ENCODE measurements at regions not wholly inside any gene's neighbourhood (a gene's known extent, or its start where the extent isn't known, plus 50 kb on each side); places are given as distances from the start of the nearest gene placed in this dataset.

DNA sequence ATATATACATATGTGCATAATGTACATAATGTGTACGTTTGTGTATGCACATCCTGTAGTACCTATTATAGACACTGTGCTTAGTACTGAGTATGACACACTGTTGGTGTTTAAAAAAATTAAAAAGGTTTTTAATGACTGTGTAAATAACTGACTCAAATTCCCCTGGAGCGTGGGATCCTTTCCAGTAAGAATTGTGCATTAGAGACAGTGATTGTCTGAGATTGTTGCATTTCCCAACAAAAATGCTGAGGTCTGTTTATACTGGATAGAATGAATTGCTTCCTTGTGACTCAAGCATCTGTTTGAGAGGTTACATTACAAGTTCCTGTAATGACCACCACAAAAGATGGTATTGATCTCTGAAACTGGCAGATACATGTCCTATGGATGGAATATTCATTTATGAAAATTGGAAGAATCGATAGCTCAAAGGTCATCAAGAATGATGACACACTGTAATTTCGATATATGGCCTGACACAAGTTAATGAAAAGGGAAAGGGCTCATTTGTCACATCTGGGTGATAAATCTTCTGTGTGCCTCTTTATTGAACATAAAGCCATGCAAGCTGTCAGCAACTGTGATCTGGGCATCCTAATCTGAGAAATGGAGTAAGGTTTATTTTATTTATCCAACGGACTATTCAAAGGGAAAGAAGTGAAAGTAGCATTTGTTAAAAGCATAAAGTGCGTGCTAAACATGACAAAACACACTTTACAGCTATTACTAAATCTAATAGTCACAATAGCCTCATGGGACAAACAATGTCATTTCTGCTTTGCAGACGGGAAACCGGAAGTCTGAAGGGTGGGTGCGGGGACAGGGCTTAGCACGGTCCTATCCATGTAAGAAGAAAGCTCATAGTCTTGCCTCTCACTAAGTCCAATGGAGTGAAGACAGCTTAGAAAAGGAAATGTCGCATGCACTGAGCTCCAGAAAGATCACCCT, 228.8 kb downstream of the CDH11 start:
- DNase-seq (ENCODE audit: low read depth): peak; percentile 89

DNA sequence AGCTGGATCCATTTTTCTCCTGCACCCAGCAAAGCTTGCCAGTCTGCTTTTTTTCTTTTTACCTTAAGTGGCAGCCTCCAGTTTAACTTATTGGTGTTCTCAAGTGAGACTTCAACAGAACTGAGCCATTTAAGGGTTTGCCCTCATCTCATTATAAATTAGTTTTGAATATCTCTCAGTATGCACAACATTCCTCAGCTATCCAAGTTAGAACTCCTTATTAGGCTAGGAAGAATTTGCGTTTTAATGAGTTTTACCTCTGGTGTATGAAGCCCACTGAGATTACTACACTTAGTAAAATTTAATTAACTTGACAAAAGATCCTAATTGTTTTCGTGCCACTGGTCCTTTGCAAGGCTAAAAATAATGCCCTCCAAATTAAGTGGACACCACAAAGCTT, 232.4 kb downstream of the CDH11 start:
- no peak for DNase-seq (ENCODE audit: low read depth)

DNA sequence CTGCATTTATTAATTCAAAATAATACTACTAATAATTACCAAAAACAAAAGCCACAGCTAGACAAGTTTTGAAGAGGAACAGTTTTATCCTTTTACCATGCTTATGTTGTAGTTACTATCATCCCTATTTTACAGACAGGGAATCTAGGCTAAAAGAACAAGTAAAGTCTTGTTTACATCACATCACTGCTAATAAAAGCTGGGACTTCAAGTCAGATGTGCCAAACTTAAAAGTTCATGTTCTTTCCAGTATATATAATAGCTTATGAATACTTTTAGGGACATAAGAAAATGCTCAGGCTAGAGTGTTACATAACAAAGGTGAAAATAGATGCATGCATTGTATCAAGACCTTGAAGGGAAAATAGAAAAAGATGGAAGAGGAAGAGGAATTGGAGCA, 234.2 kb downstream of the CDH11 start:
- no peak for DNase-seq (ENCODE audit: low read depth)

DNA sequence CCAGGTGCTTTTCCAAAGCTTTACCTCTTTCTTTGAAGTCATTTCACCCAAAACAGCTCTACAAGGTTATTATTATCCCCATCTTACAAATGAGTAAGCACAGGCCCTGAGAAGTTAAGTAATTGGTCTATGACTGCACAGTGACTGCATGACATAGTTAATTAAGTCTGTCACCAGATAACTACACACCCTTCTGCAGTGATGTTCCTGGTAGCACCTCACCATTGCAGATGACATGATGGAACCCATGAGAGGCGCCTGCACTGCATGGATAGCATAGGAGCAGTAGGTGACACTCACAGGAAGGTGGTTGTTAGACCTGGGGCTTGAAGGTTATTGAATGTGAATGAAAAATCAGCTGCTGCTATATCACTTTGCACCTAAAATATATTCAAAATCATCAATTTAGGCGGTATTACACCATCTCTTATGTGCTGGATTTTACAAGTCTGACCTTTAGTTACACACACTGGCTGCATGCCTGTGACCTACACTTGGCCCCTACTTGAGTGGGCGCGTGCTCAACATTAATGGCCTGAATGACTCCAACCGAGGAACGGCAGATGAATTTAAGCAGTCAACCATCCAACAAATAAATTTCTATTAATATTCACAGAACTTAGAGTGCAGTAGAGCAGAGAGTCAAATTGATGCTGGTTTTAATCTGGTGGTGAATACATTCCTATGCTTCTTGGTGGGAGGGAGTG, 239.6 kb downstream of the CDH11 start:
- DNase-seq (ENCODE audit: low read depth): no peak

DNA sequence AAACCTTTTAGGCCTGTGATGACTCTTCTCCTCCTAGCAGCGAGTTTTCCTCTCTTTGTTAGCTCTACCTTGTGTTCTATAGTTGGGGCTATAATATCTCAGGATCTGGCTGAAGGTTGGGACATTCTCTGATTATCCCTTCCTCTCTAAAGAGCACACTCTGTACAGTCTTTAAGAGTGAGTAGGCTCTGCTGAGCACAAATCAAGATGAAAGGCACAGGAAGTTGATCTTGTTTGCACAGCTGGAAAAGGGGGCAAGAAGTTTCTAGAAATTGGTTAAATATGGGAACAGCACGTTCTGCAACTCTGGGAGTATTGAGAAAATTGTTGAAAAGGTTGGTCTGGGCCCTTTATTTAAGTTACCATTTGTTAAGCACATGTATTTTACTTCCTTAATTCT, 240.9 kb downstream of the CDH11 start:
- peak; percentile 39 for DNase-seq (ENCODE audit: low read depth)

DNA sequence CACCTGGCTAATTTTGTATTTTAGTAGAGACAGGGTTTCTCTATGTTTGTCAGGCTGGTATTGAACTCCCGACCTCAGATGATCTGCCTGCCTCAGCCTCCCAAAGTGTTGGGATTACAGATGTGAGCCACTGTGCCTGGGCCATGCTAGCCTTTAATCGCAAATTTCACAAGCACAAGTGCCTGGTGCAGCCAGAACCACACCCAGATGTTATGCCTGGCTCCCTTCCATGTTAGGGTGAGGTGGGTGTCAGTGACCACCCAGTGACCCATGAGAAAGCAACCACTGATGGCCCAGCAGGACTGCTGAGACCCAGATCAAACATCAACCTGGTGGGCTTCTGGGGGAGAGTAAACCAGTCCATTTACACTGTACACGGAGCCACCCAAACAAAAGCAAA, 241.9 kb downstream of the CDH11 start:
- no peak for DNase-seq (ENCODE audit: low read depth)

DNA sequence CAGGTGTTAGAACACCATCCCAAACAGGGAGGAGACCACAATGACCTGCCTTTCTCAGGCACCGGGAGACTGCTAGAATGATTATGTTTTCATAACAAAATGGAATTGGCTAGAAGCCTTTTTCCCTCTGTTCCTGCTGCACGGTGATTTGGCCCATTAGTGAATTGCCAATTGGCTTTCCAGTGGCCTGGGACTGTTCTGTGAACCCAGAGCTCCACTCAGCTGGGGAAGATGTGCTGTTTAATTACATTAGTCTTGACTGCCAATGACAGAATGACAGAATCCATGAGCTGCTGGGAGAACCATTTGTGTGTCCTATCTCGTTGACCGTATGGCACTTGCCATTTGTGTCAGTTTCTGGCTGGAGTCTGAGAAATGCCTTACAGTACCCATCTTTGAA, 242.9 kb downstream of the CDH11 start:
- no peak for DNase-seq (ENCODE audit: low read depth)

DNA sequence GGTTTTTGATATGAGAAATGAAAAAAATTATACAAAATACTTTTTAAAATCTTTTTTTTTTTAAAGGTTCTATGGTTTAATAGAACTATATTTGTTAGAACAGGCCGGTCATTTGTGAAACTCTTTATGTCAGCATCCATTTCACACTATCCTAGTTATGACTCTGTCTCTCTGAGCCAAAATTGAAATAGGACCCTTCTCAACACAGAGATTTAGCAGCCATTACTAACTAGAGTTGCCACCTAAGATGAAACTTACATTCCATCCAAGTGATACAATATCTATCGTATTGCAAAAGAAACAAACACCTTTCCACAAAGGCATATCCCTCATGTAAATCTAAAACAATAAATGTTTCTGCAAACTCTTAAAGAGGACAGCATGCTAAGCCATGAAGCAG, 249.8 kb downstream of the CDH11 start:
- DNase-seq (ENCODE audit: low read depth): peak; percentile 11

DNA sequence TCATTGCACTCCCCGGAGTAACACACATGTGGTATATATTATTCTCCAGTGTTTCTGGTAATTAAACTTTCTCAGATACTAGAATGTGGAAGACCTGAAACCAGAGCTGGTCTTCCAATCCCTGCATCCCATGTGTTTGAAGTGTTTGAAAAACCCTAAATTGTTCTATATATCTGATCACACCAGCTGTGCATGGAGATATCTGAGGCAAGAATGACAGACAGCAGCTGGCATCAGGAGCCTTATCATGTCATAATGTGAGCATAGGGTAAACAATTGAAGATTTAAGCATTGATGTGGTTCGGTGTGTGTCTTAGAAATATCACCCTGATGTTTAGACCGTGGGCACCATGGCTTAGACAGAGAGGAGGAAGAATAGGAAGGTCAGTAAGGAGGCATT, 251.0 kb downstream of the CDH11 start:
- DNase-seq (ENCODE audit: low read depth): no peak

DNA sequence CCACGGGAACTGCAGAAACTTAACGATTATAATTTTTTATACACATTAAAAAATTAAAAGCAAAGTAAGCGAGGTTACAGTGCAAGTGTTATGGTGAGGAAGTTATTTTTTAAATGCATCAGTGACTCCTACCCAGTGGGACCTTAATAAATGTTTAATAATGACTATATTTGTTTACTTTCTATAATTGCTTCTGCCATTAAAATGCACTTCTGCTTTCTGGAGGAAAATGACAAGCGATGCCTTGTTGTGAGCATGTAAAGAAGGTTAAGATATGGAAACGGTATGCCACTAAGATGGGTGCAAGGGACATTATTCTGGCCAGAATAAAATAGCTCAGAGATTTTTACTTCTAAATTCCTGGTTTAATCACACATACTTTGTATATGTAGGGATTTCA, 252.1 kb downstream of the CDH11 start:
- no peak for DNase-seq (ENCODE audit: low read depth)

DNA sequence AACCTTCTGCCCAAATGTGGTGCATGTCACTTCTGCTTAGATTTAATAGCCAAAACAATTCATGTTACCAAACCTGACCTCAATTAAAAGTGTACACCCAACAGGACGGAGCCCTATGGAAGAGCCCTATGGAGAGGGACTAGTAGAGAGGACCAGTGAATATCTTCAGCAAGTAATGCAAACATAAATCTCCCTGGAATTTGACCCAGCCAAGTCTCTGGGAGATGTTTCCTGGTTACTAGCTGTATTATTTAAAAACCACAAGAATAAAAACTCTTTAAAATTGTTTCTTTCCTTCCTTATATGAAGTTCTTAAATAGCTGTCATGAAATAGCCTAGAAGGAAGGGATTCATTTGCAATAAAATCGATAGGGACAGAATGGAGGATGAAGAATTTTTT, 255.8 kb downstream of the CDH11 start:
- DNase-seq (ENCODE audit: low read depth): peak; percentile 48

DNA sequence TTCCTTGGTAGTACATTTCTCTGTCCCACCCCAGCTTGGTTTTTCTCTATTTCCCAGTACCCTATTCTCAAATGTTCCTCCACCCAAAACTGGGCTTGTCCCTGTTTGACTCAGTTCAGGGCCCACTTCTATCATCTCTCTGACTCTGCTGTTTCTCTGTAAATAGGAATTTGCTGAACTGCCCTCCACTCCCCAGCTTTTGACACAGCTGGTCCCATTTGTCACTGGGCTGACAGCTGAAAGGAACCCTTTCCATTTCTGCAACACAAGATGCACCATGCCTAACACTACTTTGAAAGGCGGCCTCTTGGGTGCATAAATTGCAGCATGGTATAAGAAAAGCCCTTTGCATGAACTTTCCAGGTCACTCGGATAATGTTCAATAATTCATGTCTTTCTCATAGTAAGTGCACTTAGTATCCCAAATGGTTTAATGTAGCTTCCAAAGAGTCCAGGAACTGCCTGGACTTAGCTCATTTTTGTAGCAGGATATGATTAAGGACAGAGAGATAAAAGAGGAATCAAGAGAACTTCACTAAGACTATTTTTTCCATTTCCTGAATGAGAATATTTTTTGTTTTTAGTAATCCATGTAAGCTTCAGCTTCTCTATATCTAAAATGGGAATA, 256.7 kb downstream of the CDH11 start:
- DNase-seq (ENCODE audit: low read depth): peak; percentile 6

DNA sequence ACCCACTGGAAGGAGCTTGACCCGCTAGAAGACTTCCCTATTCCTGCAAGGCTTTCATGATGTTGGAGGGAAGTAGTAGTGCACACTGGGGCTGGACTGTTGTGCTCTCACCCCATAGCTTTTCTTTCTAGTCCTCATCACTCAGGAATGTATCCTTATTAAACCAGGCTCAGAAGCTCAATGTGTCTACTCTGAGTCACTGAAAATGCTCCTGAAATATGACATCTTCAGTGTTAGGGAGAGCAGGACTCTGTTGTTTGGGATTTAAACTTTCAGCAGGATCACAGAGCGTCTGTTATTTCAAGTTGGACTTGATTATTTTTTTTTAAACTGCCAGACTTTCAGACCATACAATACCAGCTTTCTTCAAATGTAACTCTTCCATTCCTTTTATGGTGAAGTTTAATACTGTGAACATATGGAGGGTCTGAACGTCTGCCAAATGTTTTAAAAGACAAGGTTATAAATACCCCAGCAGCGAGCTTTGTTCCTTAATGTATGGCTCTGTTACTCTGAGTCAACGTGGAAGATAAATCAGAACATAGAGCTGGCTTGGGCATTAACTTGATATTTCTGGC, 257.5 kb downstream of the CDH11 start:
- DNase-seq (ENCODE audit: low read depth): peak; percentile 93

DNA sequence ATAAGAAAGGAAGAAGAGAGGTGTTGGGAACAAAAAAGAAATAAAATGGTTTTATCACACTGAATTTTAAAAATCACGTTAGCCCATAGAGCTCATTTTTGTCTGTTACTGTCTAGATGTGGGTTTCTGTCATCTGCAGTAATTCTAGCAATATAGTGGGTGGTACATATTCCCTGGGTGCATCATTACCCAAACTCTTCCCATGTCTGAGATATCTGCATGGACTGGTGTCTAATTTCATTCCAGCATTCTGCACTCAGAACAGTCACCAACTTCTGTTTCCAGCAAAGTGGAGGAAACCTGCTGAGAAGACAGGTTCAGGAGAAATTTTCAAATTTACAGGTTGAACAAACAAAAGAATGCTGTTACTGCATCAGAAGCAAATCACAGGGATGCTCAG, 263.8 kb downstream of the CDH11 start:
- peak; percentile 64 for DNase-seq (ENCODE audit: low read depth)

DNA sequence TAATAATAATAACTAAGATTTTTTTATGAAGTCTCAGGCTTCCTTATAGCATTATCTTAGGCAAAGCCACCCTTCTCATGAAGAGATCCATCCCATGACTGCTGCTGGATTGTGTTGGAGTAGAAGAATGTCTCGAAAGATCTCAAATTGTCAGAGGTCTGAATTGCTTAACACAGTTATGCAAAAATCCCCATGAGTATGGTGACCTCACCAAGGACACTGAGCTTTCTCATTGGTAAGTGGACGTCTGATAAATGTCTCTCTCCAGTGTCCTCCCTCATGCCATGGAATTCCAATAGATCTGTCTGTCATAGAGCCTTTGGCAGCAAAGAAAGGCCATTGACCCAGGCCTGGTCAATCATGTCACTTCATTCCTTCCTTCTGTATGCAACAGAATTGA, 264.5 kb downstream of the CDH11 start:
- peak; percentile 25 for DNase-seq (ENCODE audit: low read depth)

DNA sequence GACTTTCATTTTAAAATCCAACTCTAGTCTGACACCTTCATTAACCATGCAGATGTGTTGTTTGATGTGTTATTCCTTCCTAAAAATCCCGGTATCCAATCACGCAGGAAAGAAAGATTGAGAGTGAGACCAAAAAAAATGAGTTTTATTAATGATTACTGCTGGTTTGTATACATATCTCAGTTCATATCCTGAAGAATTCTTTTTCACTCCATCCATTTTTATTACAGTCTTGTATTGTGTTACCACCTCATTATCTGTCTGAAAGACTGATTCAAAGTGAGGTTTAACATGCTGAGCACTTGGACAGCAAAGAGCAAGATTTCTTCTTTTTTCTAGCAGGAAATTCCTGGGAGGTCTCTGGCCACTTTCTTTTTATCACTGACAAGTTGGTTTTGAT, 268.3 kb downstream of the CDH11 start:
- no peak for DNase-seq (ENCODE audit: low read depth)

DNA sequence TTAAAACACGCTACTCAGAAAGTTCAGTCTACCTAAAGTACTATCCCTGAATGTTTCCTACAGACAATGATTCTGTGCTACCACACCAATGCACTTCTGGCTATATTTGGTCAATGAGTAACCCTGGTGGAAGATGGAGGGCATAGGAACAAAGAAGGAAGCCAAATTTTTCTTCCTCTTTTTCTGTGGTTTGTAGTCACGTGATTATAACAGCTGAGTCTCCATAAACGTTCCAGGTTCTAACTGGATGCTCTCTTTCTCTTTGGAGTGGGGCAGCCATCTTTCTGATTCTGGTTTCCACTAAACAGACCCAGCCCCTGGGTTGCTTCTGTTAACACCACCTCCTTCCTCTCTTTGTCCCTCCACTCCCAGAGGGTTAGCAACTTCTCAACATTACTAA, 274.9 kb downstream of the CDH11 start:
- DNase-seq (ENCODE audit: low read depth): no peak

DNA sequence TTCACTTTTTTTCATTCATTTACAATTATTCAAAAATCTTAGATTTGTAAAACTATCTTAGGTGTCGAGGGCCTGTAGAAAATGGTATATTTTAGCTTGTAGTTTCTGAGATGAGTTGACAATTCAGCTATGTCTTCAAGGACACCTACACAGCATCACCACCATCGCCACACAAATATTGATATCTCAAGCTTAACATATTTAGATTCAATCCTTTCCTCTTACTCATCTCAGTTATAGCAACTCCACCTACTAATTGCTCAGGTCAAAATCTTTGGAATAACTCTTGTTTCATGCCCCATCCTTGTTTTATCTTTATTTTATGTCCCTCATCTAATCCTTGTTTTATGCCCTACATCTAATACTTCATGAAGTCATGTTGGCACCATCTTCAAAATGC, 276.8 kb downstream of the CDH11 start:
- no peak for DNase-seq (ENCODE audit: low read depth)

DNA sequence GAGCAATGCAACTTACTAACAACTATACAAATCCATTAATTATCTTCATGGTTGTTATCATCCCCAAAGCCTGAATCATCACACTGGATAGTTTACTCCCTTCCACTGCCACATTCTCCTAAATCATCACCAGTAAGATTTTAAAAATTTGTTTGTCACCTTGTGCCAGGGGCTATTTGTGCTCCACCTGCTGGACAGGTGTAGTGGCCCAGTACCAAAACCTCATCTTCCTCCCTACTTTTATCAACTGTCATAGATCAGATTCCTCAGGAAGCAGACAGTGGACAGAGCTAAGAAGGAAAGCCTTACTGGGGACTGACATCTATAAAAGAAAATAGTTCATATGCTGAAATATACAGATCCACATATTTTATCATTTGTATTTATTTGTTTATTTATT, 280.4 kb downstream of the CDH11 start:
- DNase-seq (ENCODE audit: low read depth): no peak

DNA sequence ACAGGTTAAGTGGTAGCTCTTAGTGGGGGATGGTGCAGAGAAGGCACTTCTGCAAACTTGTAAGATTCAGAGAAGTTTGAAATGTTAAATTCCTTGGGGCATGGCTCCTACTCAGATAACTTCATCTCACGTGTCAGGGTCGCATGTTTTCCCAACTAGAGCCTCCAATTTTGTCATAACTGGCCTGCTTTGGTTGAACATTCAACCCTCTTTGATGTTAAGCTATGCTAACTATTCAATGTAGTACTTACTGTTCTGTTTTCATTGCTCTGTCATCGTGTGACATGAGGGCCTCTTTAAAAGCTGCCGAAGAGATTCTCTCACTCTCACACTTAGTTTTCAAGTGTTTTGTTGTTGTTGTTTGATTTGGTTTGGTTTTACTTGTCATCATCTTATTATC, 280.8 kb downstream of the CDH11 start:
- DNase-seq (ENCODE audit: low read depth): no peak

DNA sequence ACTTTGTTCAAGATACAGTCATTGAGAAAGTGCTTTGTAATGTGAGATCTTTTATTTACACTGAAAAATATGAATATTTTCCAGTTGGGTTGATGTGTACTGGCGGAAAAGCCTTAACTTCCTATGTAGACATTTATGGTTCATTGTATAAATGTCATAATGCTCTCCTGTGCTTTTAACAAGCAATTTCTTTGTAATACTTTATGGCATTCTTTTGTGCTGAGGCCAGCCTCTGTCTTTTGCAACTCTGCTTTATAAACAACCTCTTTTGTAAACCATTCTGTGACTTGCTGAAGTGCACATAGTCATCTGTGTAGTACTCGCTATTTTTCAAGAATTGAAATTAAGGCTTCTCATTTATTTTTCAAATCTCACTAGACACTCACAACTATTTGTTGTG, 291.2 kb downstream of the CDH11 start:
- peak; percentile 84 for DNase-seq (ENCODE audit: low read depth)

DNA sequence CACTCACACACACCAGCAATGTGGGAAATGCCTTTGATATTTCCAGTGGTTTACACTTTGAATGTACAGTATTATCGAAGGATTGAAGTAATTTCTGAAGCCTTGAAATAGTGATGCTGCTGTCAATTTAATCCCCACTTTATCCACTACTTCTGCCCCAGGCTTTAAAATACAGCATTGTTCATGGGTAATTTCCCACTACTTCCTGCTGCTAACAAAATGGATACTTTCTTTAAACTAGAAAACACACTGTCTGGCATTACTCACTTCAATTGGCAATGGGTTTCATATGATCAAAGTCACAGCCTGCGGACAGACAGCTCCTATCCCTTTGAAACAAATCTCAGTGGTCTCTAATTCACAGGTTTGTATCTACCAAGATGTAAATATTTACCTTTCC, 292.2 kb downstream of the CDH11 start:
- DNase-seq (ENCODE audit: low read depth): no peak

DNA sequence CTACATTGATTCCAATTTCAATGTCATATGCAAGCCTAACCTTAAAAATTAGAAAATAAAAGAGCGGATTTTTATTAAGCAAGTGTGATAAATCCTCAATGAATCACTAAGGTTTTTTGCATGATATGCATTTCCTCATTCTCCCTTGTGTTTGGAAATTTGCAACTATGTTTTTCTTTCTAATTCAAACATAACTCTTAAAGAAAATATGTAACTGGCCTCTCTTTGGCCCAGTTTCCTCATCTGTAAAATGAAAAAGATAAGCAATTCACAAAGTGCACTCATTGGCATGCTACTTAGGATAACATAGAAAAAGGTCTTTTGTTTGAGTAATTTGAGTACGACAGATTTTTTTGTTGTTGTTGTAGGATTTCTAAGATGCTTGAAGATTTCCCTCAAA, 295.5 kb downstream of the CDH11 start:
- DNase-seq (ENCODE audit: low read depth): peak; percentile 43

Measured in iris pigment epithelial cell (primary cell).